ENCODE measurements at regions not wholly inside any gene's neighbourhood (a gene's known extent, or its start where the extent isn't known, plus 50 kb on each side); places are given as distances from the start of the nearest gene placed in this dataset.

DNA sequence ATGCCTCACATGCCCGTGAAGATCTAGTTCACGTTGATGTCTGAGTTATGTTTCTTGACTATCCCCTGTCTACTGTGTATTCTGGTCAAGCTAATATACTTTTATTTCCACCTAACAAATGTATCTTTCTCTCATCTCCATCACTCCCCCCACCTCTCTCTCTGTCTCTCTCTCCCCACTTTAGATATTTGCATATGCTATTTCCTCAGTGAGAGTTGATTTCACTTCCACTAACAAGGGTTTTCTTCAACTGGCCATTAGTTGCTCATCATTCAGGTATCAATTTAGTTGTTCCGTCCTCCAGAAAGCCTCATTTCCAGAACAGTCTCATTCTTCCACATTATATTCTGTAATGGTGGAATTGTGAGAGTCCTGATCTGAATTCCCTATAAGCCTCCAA lies 1777.8 kb upstream of the TENM3 start:
- TF ChIP-seq, protein P1, sequence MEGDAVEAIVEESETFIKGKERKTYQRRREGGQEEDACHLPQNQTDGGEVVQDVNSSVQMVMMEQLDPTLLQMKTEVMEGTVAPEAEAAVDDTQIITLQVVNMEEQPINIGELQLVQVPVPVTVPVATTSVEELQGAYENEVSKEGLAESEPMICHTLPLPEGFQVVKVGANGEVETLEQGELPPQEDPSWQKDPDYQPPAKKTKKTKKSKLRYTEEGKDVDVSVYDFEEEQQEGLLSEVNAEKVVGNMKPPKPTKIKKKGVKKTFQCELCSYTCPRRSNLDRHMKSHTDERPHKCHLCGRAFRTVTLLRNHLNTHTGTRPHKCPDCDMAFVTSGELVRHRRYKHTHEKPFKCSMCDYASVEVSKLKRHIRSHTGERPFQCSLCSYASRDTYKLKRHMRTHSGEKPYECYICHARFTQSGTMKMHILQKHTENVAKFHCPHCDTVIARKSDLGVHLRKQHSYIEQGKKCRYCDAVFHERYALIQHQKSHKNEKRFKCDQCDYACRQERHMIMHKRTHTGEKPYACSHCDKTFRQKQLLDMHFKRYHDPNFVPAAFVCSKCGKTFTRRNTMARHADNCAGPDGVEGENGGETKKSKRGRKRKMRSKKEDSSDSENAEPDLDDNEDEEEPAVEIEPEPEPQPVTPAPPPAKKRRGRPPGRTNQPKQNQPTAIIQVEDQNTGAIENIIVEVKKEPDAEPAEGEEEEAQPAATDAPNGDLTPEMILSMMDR (IDR thresholded peaks at IDR 0.05 in 4 of 5, conservative IDR thresholded peaks at IDR 0.05 in 1 of 5) = no peak
- no peak for TF ChIP-seq POLR2A (IDR thresholded peaks at IDR 0.05)

All from gastrocnemius medialis (tissue), 4 donors.